SK-N-MC (cell line): ENCODE measurements at regions not wholly inside any gene's neighbourhood (a gene's known extent, or its start where the extent isn't known, plus 50 kb on each side); places are given as distances from the start of the nearest gene placed in this dataset.
A peak's percentile ranks its signal among the peaks of the same experiment; 100 is the strongest.

ENCODE experiments used
- DNase-seq: peaks from one replicate; pipeline ENCODE4 v3.0.0-alpha.2; 2011; ENCODE audit warnings: low read depth, low spot score
- H3K27ac ChIP-seq: fragments of 200-600 bp; sonication (generic); 2 replicates; pipeline ENCODE4 v1.5.1; 2016; ENCODE audit warnings: mixed run types
- H3K36me3 ChIP-seq: fragments of 200-600 bp; sonication (generic); 2 replicates; pipeline ENCODE4 v1.6.1; 2017; ENCODE audit warnings: antibody characterized with exemption, low read length, mixed read lengths; ENCODE audit not compliant: insufficient read depth
- H3K4me3 ChIP-seq: fragments of 200-600 bp; sonication (generic); 2 replicates; pipeline ENCODE4 v1.5.1; 2016
- H3K9ac ChIP-seq: fragments of 200-600 bp; sonication (generic); 2 replicates; pipeline ENCODE4 v1.8.0; 2017; ENCODE audit warnings: mixed run types, mixed read lengths; ENCODE audit not compliant: insufficient read length
- H3K9me3 ChIP-seq: fragments of 200-600 bp; sonication (generic); 2 replicates; pipeline ENCODE4 v1.6.1; 2017; ENCODE audit warnings: low read depth, mild to moderate bottlenecking, antibody characterized with exemption, low read length, moderate library complexity, mixed read lengths
- EZH2 ChIP-seq: fragments of 200-600 bp; sonication (generic); IDR thresholded peaks from one replicate; pipeline ENCODE4 v1.6.1; 2017; ENCODE audit warnings: antibody characterized with exemption
- FOXP2 ChIP-seq: optimal IDR thresholded peaks from 2 replicates; pipeline ENCODE3; 2011; ENCODE audit warnings: mild to moderate bottlenecking, moderate library complexity; ENCODE audit not compliant: insufficient read depth; ENCODE audit errors: extremely low read length, control extremely low read depth
- POLR2AphosphoS5 ChIP-seq: IDR thresholded peaks from 2 replicates; pipeline ENCODE4 v1.6.1; 2012; ENCODE audit warnings: mild to moderate bottlenecking, low read depth, low read length, borderline replicate concordance

GRCh38 chr4:137193564-137193963, 338.7 kb downstream of the PCDH18 start:
- H3K4me3 ChIP-seq = no peak overlapping the region
- DNase-seq = no peak
- no peaks in the 10 kb centered on the region for H3K36me3 ChIP-seq
- H3K9ac ChIP-seq = no peak overlapping the region
- H3K9me3 ChIP-seq = no peaks in the 10 kb centered on the region
- TF ChIP-seq EZH2 (no peak), FOXP2 (no peak), POLR2AphosphoS5 (no peak)
- no peak overlapping the region for H3K27ac ChIP-seq

GRCh38 chr4:137181293-137181899, 350.9 kb downstream of the PCDH18 start:
- TF ChIP-seq EZH2 (no peak), POLR2AphosphoS5 (no peak), FOXP2 (no peak)
- H3K36me3 ChIP-seq = no peaks in the 10 kb centered on the region
- no peak overlapping the region for H3K4me3 ChIP-seq
- no peak overlapping the region for H3K9ac ChIP-seq
- no peaks in the 10 kb centered on the region for H3K9me3 ChIP-seq
- no peak for DNase-seq
- no peak overlapping the region for H3K27ac ChIP-seq

GRCh38 chr4:137180349-137180748, 351.9 kb downstream of the PCDH18 start:
- Histone ChIP-seq H3K9me3 (no peaks in the 10 kb centered on the region), H3K9ac (no peak overlapping the region), H3K4me3 (no peak overlapping the region), H3K36me3 (no peaks in the 10 kb centered on the region), H3K27ac (no peak overlapping the region)
- TF ChIP-seq POLR2AphosphoS5 (no peak), FOXP2 (no peak), EZH2 (no peak)
- no peak for DNase-seq

DNA sequence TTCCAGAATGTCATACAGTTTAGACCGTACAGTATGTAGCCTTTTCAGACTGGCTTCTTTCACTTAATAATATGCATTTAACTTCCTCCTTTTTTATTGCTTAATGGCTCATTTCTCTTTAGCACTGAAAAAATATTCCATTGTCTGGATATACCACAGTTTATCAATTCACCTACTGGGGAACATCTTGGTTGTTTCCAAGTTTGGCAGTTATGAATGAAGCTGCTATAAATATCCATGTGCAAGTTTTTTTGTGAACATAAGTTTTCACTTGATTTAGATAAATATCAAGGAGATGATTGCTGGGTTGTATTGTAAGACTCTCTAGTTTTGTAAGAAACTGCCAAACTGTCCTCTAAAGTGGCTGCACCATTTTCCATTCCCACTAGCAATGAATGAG, 375.5 kb downstream of the PCDH18 start:
- Histone ChIP-seq H3K36me3 (no peaks in the 10 kb centered on the region), H3K9ac (no peak overlapping the region), H3K27ac (peak overlapping the region; percentile 81), H3K4me3 (no peak overlapping the region), H3K9me3 (no peaks in the 10 kb centered on the region)
- DNase-seq = no peak
- no peak for TF ChIP-seq FOXP2
- no peak for TF ChIP-seq EZH2
- TF ChIP-seq POLR2AphosphoS5 = no peak

DNA sequence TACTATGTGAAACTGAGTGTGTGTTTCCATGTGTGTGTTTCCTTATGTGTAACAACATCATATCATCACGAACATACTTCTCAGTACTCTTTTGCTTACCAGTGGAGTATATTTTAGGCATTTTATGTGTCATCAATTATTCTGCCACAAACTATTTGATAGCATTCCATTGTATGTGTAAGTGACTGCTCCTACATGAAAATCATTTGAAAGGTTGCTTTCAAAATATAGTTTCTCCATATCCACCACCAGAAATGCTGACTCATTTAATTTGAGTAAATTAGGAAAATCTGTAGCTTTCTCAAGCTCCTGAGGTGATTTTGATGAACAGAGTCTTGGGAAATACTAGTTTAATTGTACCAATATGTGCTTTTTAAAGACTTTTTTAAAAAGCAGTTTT, 376.2 kb downstream of the PCDH18 start:
- TF ChIP-seq EZH2 (no peak), FOXP2 (no peak), POLR2AphosphoS5 (no peak)
- no peaks in the 10 kb centered on the region for H3K36me3 ChIP-seq

DNA sequence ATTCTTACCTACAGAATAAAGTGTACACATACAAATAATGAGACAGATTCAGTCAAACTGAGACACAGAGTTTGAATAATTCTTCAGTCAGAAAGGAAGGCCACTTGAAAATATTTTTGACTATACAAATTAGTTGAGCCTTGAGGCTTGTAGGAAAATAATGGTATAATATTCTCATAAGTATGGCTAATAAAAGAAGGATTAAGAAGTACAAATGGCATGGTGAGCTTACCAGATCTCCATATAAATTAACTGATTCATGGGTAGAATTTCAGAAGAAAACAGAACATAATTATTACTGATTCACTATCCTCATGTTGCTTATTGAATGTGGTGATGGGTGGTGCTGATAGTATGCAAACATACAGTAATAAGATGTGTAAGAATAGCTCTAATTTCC, 401.1 kb downstream of the PCDH18 start:
- TF ChIP-seq EZH2 (no peak), FOXP2 (no peak), POLR2AphosphoS5 (no peak)
- Histone ChIP-seq H3K27ac (no peak overlapping the region), H3K36me3 (no peaks in the 10 kb centered on the region), H3K9me3 (no peaks in the 10 kb centered on the region), H3K4me3 (no peak overlapping the region), H3K9ac (no peak overlapping the region)
- DNase-seq = no peak

More for the DNA sequence above, 376.2 kb downstream of the PCDH18 start:
- Histone ChIP-seq H3K4me3 (peak overlapping the region; percentile 22), H3K9me3 (no peaks in the 10 kb centered on the region), H3K27ac (peak overlapping the region; percentile 81), H3K9ac (no peak overlapping the region)
- DNase-seq = peak; percentile 22

GRCh38 chr4:137129845-137130244, 402.4 kb downstream of the PCDH18 start:
- H3K36me3 ChIP-seq = no peaks in the 10 kb centered on the region
- no peaks in the 10 kb centered on the region for H3K9me3 ChIP-seq
- TF ChIP-seq EZH2 (no peak), POLR2AphosphoS5 (no peak), FOXP2 (no peak)
- DNase-seq = no peak
- H3K27ac ChIP-seq = no peak overlapping the region
- H3K9ac ChIP-seq = no peak overlapping the region
- no peak overlapping the region for H3K4me3 ChIP-seq

DNA sequence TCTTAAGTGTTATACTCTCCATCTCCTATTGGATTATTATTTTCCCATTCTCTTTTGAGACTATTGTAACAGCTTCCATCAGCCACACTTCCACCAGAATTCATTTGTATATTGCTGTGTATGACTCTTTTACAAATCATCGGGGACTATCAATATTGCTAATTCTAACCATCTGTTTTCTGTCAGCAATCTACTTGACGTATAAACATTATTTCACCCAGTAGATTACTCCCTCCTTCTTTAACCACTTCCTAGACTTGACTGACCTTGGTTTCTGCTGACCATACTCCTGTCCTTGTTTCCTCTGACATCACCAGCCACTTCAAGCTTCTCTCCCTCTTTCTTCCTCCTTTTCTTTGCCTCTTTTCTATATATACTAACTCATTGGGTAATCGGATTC, 402.9 kb downstream of the PCDH18 start:
- Histone ChIP-seq H3K36me3 (no peaks in the 10 kb centered on the region), H3K9me3 (no peaks in the 10 kb centered on the region), H3K9ac (no peak overlapping the region), H3K27ac (no peak overlapping the region), H3K4me3 (no peak overlapping the region)
- TF ChIP-seq POLR2AphosphoS5 (no peak), FOXP2 (no peak)
- no peak for DNase-seq

DNA sequence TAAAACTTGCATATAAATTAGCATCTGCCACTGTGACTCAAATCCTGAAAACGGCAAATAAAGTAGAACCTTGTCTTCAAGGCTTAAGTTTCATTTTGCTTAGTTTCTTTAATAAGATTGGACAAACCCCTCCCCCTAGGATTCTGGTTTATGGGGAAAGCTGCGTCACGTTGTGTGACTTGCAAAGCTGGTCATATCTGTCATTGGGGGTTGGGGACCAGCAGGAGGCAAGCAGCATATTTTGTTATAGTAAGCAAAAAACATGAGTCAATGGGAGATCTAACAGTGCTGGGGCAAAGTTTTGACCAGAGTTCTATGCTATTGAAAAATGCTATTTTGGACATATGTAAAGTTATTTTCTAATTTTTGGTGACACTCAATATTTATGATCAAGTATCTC, 407.3 kb downstream of the PCDH18 start:
- H3K9ac ChIP-seq = peak overlapping the region; percentile 46
- H3K36me3 ChIP-seq = no peaks in the 10 kb centered on the region
- H3K27ac ChIP-seq = 0 out of 2 replicates have a peak overlapping the region, but pooled peaks have one; percentile 1
- no peak for TF ChIP-seq FOXP2
- no peak for TF ChIP-seq EZH2
- TF ChIP-seq POLR2AphosphoS5 = no peak
- peak overlapping the region; percentile 76 for H3K4me3 ChIP-seq
- no peak for DNase-seq
- H3K9me3 ChIP-seq = no peaks in the 10 kb centered on the region
